T-helper 9 cell (primary cell): ENCODE measurements at regions not wholly inside any gene's neighbourhood (a gene's known extent, or its start where the extent isn't known, plus 50 kb on each side); places are given as distances from the start of the nearest gene placed in this dataset.
A peak's percentile ranks its signal among the peaks of the same experiment; 100 is the strongest.

Source experiments
- DNase-seq: peaks from one replicate; pipeline ENCODE4 v3.0.0-alpha.2; 2020

GRCh38 chr11:129290966-129291365, 84.7 kb upstream of the BARX2 start:
- no peak for DNase-seq

- DNase-seq: no peak
Measured at GRCh38 chr11:129289350-129290040, 86.2 kb upstream of the BARX2 start.

DNA sequence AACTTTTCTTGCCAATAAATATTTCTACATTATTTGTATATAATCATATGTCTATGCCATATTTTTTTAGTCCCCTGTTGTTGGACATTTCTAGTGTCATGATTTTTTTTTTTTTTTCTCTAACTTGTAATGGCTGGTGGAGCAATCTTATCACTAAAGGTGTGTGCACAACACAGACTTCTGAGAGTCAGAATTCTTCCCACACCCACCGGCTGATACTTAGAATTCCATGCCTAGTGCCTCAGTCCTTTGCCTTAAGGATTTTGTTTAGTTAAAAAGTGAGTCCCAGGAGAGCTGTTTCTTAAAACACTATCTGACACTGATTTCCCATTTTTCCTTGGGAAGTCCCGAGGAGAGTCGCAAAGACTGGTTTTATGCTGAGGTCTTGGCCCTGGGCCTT, 87.7 kb upstream of the BARX2 start:
- no peak for DNase-seq

DNA sequence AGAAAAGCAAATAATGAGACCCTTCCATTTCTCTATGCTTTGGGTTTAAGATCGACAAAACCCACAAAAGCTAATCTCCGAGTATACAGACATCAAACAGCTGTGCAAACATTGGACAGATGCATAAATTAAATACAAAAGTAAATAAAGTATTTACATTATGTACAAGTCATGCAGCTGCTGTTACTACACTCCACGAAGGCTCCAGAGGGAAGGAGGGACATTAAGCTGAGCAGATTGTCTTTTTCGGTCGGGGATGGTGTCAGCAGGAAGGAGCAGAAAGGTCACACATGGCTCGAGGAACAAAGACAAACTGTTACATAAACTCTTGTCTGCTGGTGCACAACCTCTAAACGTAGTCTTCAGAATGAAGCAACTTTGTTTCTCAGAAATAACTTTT, 88.8 kb upstream of the BARX2 start:
- no peak for DNase-seq

DNA sequence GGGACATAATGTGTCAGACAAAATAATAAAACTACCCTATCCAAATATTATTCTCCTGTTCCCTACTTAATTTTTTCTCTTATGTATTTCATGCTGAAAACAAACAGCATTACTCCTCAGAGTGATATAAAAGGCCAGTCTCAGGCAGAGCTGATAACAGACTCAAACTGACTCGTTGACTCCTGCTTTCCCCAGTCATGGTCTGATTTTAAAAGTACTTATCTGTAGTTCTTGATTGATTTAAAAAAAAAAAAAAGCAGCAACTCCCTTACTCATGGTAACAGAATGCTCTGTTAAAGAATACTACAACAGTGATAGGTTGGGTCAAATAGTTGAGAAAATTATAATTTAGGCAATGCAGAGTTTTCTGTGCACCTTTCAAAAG, 90.3 kb upstream of the BARX2 start:
- no peak for DNase-seq

DNA sequence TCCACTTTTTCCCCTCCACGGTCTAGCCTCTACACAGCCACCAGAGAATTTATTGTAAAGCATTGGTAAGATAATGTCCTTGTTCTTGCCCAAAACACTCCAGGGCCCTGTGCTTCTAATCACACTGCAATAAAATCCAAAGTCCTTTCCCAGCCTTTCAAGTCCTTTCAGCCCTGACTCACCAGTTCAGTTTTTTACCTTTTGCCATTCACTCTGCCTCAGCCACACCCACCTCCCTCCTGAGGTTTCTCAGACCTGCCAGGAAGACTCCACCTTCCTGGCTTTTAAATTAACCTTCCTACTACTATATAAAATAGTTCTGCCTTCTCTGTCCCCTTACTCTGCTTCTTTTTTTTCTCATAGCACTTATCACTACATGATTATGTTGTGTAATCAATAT, 91.0 kb upstream of the ARHGAP32 start:
- DNase-seq: no peak

DNA sequence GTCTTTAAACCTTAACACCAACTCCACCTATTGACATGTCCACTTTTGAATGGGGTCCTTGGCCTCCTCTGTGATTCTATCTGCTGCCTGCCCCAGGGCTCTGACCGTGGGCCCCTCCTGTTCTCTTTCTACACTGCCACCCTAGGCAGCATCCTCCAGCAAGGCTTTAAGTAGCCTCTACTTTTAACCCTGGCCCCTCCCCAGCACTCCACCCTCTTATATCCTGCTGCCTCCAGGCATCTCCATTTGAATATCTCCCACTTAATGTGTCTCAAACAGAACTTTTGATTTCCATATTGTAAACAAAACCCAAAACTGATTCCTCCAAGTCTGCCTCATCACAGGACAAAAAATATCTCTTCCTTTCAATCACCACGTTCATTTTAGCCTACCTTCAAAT, 90.5 kb upstream of the ARHGAP32 start:
- no peak for DNase-seq

DNA sequence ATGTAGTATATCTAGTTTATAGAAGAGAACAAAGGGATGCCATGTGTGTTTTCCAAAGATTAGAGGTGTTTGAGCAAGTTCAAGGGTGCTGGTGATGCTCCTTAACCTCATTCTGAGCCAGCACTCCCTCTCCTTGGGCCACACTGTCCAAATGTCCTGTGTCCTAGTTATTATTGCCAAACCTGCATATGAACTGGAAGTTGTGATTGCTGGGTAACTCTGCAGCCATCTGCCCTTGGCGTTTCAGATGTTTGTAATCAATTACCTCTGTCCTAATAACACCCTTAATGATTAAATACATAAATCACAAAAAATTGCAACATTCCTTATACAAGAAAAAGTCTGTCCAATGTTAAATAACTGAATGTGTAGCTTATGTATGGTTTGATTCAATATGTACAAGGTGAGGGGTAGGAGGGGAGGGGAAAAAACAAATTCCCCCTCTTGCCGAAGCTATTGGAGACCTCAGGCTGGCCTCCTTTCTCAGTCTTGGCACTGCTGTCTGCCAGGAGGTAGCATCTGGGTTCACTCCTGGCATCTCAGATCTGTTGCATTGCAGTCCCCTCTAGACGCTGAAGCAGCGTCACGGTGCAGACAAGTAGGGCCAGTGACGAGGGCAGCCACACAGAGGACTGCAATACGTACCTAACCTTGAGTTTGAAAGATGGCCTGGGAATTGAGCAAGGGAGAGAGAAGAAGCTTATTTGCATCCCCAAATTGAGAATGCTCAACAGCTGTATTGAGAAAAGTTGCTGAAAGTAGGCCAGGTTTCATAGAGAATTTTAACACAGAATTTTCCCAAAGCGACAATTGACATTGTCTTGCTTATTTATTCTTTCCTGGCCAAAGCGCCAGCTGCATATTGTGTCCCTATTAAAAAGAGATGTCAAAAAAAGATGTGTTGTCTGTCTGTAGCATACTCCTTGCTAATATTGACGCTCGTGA, 89.6 kb upstream of the ARHGAP32 start:
- DNase-seq: no peak

DNA sequence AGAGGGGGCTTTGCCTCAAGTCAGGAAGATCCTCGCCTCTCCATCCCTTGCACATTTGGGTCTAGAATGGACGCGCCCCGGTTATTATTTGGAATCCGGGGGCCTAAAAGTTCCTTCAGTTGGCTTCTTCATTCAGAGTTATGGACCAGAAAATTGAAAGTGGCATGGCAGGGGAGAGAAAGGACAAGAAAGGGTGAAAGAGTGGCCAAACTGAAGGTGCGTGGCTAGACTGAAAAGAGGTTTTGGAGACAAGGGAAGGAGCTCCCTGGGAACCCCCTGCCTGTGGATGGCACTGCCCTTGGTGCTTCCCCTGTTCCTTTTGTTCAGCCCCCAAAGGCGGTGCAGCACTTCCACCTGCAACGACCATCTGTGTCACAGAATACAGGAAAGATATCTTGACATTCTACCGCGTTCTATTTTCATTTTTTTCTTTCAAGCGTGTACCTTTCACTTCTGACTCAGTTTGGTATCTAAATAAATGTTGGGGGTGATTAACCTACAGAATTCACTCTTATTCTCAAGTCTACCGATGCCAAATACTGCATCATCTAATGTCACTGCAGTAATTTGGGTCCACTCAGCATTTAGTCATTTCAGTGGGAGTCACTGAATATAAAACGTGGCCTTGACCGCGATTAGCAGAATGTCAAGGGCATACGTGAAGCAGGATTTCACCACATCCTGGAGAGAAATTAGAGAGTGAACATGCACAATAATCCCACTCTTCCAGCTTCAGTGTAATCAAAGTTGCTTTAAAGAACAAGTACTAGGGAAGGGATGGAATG, 88.1 kb upstream of the ARHGAP32 start:
- no peak for DNase-seq

- peak; percentile 47 for DNase-seq
Measured at GRCh38 chr11:129279326-129280026, 87.4 kb upstream of the ARHGAP32 start.

GRCh38 chr11:129278586-129279319, 86.6 kb upstream of the ARHGAP32 start:
- DNase-seq: no peak

DNA sequence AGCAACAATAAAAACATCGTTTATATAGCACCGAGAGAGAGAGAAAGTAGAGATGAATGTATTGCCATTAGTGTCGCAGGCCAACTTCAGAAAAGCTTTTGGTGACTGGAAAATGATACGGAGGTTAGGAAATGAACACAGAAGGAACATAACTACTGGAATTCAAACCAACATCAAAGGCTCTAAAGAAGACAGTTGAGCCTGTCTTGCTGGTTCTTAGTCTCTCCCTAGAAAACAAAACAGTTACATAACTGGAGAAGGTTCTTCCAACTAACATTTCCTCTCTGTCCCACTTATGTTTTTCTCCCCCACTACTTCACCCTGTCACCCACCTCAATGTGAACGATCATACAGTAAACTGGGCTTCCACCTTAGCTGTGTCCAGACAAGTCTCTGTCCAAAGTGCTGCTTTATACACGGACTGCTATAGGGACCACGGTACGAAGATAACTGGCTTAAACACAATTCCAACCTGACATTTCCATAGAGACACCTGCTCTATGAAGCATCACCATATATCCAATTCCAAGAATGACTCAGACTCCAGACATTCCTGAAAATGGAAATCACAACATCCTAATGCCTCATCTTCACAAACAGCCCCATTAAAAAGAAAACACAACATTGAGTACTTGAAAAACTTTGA, 85.2 kb upstream of the ARHGAP32 start:
- no peak for DNase-seq

DNA sequence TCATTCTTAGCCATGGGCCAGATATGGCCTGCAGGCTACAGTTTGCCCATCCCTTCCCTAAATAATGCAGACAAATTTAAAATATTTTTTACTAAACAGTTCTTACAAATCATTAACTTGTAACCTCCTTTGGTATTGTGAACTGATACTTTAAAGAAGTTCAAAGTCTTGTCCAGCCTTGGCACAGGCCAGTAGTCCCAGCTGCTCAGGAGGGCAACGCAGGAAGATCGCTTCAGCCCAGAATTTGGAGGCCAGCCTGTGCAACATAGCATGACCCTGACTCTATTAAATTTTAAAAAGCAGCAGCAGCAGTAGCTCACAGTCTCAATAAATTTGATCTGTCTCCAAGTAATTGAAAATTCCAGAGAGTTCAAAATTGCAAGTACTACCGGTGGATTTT, 83.7 kb upstream of the ARHGAP32 start:
- no peak for DNase-seq

GRCh38 chr11:129273944-129274711, 82.0 kb upstream of the ARHGAP32 start:
- no peak for DNase-seq

- no peak for DNase-seq
Measured at GRCh38 chr11:129273322-129273721, 81.2 kb upstream of the ARHGAP32 start.

DNA sequence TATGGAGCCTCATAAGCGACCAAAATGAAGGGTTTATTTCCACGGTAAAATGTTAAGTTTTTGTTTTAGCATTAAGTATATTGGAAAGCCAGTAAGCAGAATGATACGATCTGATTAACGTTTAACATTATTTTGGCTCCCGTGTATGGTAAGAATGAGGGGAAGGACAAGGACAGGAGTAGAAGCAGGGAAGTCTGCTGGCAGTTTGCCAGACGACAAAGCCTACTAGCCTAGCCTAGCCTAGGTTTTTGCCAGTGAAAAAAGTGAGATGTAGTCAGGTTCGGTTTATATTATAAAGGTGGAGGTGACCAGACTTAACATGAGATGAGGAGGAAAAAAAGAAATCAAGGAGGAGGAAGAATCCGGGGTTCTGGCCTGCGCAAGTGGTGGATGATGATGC, 78.9 kb upstream of the ARHGAP32 start:
- no peak for DNase-seq

- no peak for DNase-seq
Measured at GRCh38 chr11:129270446-129270845, 78.3 kb upstream of the ARHGAP32 start.

DNA sequence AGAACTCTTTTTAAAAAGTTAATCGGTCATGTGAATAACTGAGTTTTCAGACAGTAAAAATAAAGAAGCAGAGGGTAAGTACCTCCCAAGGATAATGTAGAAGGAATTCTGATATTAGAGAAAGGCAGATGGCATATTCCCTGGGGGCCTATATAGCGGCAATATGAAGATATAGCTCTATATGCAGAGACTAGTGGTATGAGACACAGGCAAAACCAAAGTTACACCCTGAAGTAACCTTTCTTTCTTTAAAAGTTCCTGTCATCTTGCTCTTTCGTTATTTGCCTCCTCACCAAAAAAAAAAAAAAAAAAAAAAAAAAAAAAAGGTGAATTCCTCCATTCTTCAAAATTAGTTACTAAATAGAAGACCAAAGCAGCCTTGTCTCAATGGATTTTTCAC, 76.2 kb upstream of the ARHGAP32 start:
- no peak for DNase-seq

- DNase-seq: no peak
Measured at GRCh38 chr11:129267716-129268115, 75.6 kb upstream of the ARHGAP32 start.

GRCh38 chr11:129266536-129266935, 74.4 kb upstream of the ARHGAP32 start:
- no peak for DNase-seq
